Activated CD4-positive, alpha-beta T cell treated with anti-CD3 and anti-CD28 coated beads, Interleukin-2, Interleukin-6, amounts not matched to agents 100 ng/mL and 50 ng/mL, durations not matched to agents 16 hours and 8 hours (primary cell): ENCODE measurements at regions not wholly inside any gene's neighbourhood (a gene's known extent, or its start where the extent isn't known, plus 50 kb on each side); places are given as distances from the start of the nearest gene placed in this dataset.

Experiments used
- DNase-seq: peaks from one replicate; pipeline ENCODE4 v3.0.0-alpha.2; 2020

GRCh38 chr9:20291201-20291600 lies 331.1 kb downstream of the MLLT3 start:
- DNase-seq: no peak

- DNase-seq: no peak
Observed at GRCh38 chr9:20290257-20290656, 332.0 kb downstream of the MLLT3 start.

- no peak for DNase-seq
Observed at GRCh38 chr9:20289423-20290010, 332.8 kb downstream of the MLLT3 start.

DNA sequence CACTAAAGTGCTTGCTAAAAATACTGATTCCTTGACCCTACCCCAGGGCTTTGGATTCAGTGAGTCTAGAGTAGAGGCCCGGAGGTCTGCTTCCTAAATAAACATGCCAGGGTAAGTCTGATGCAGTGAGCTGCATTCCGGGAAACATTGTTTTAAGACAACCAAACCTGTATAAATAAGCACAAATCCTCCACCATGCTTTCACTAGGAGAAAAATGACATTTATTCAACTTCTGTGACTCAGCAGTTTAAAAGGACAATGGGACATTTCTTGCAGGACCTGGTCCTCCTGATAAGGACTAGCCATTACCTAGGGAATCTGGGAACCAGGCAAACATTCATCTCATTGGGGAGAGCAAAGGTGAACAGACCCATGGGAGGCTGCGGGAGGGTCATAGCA lies 335.3 kb downstream of the MLLT3 start:
- no peak for DNase-seq

GRCh38 chr9:20286154-20286700 lies 336.1 kb downstream of the MLLT3 start:
- DNase-seq: no peak

GRCh38 chr9:20284601-20285289 lies 337.6 kb downstream of the MLLT3 start:
- no peak for DNase-seq

DNA sequence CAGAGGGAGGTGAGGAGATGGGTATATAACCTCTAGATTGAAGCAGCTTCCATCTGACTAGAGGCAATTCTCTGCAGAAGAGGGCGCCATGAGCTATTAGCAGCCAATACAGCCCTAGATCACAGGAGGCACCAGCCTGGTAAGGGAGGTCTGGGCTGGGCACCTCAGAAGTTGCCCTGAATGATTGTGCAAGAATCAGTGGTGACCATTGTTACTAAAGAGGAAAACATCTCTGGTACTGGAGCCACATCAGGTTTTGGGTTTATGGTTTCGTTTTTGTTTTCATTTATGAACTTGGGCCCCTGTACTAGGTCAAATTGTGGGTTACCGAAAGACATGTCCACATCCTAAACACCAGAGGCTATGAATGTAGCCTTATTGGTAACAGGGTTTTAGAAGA lies 342.0 kb downstream of the MLLT3 start:
- peak; percentile 3 for DNase-seq

GRCh38 chr9:20276762-20277161 lies 345.5 kb downstream of the MLLT3 start:
- no peak for DNase-seq

DNA sequence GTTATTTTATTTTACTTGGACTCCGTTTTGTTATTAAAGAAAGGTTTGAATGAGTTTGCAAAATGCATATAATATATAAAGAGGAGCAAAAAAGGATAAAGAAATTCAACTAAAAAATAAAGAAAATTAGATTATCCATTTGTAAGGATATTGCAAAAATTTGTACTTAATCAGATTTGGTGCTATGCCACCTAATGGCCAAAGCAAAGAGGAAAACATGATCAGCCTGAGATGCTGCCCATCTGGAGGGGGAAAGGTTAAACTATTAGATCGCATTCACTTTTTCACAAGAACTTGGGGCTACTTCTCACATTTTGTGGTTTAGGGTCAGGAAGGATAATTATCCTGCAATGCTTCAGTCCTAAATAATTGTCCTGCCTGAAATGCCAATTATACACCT lies 350.6 kb downstream of the MLLT3 start:
- no peak for DNase-seq

DNA sequence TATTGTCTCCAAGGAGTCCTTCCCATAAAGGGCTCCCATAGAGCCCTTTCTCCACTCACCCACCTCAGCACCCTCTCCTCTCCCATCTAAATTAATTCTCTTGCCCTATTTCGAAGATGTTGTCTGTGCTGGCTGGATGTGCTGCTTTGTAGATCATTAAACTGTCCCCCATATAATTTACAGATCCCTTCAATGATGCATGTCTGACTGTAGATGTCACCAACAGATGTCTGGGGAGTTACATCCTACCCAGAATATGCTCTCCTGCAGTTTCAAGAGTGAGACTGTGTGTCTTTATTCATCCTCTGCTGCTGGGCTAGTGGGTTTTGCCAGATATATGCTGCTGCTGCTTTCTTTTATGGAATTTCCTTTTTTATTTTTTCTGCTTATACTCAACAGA lies 351.2 kb downstream of the MLLT3 start:
- no peak for DNase-seq

- no peak for DNase-seq
Observed at GRCh38 chr9:20270161-20270560, 352.1 kb downstream of the MLLT3 start.

DNA sequence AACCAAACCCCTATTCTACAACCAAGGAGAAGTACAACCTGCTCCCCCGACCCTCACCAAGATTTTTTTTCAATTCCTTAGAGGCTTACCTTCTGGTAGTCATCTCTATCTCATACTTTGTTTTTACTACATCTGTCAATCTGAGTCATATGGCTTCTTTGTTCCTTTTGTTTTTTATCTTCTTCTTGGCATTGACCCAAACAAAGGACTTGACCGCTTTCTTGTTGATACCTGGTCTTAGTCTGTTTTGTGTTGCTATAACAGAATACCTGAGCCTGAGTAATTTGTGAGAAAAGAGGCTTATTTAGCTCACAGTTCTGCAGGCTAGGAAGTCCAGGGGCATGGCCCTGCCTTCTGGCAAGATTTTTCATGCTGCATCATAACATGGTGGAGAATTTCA lies 352.7 kb downstream of the MLLT3 start:
- no peak for DNase-seq

DNA sequence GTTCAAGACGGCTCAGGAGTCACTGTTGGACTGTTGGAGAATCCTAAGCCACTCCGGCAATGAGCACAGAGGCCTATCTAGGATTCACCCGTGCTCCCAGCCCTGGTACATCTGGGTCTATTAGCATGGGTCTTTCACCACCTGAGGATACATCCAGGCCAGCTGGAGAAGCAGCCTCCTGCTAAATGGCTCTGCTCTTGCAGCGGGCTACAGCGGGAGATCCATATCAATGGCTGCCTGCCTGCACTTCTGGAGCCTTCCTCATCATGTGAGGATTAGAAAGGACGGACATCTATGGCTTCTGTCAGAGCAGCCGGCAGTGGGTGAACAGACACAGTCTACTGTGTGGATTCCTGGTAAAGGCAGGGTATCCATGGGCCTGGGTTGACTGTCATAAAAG lies 357.4 kb downstream of the MLLT3 start:
- DNase-seq: no peak

DNA sequence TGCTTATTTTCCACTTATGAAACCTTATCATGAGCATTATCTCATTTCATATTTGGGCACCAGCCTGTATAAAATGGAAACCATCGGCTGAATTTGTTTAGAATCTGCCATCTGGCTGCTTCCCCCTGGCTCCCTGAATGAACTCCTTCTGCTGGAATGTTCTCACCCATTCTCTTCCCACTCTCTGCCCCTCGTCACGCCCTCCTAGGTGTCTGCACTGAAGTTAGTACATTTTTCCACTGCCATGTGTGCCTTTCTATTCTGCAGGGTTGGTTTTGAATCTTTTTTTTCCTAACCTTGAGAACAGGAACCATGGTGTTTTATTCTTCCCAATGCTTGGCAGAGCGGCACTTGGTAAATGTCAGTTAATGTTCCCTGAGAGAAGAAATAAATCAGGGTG lies 359.7 kb downstream of the MLLT3 start:
- no peak for DNase-seq

GRCh38 chr9:20256284-20256948 lies 365.9 kb downstream of the MLLT3 start:
- no peak for DNase-seq

- DNase-seq: no peak
Observed at GRCh38 chr9:20255052-20255451, 367.2 kb downstream of the MLLT3 start.

DNA sequence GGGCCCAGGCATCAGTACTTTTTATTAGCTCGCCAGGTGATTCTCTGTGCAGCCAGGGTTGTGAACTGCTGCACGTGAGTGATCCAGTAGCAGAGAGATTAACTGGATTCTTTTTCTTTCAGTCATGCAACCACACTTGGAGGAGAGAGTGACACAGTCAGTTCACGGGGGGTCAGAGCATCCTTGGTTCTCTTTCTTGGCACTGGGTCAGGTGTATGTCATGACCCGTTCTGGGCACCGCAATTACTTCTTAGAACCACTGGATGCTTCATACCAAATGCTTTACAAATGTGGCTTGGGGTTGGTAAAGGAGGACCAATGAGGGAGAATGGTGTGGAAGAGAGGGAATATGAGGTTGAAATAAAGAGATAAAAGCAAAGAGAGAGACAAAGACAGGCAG lies 368.7 kb downstream of the MLLT3 start:
- no peak for DNase-seq

DNA sequence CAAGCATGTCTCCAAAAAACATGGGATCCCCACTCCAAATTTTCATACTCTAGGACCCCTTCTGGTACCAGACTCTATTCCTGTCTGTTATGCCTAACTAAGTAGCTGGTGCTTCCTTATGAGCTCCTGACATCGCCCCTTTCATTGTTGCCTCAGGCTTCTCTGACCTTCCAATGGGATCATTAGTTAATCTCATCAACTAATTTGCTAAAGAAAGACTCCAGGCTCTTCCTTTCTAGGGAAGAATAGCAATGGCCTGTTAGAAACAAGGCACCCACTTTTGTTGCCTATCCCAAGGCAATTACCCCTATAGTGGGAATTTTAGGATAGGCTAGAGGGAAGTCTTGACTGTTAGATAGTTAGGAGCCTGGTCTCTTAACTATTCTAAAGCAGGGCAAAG lies 369.5 kb downstream of the MLLT3 start:
- no peak for DNase-seq

DNA sequence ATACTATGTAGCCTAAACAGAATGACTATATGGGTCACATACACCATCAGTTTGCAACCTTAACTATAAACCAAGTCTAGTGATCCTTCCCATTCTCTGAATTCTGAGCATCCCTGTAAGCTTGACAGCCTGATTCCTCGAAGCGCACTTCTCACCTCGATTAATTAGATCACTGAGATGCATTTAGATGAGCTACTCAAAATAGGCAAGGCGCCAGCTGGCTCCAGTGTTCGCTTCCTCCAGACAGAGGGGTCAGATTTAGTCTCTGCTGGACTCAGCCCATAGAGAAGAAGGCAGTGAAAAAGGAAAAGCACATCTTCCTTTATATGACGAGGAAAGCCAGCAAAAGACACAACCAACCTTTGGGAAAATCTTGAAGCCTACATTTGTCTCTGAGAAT lies 371.5 kb downstream of the MLLT3 start:
- no peak for DNase-seq

DNA sequence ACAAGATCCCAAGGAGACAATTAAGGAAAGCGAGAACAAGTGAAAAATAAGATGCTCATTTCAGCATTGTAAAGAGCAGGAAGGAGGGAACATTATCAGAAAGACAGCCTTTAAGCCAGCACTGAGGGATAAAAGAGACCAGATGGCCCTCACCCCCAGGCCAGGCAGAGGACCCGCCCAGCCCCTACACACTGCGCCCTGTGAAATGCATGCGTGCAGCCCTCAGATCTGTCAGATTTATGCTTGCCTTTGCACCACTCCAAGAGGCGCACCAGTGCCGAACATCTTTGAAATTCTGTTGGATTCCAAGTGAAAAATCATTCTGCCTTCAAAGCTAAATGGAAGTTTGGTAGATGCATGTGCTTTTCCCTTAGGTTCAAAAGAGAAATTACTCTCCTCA lies 378.0 kb downstream of the MLLT3 start:
- DNase-seq: no peak

DNA sequence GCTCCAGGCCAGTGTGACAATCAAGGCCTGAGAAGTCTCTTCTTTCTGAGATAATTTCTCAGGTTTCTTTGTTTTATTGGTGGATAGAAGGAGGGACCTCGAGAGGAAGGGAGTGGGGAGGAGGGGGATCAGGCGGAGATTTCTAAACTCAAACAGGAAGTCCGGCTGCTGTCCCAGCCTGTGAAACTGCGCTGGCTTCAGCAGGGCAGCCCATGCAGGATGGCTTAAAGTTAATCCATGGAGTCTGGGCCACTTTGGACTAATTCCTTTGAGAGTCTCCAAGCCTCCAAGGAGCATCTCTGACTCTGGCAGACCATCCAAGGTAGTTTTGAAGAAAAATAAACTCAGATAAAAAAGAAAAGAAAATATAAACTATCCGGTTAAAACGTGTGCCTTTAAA lies 378.5 kb downstream of the MLLT3 start:
- no peak for DNase-seq

GRCh38 chr9:20242510-20243189 lies 379.6 kb downstream of the MLLT3 start:
- peak; percentile 86 for DNase-seq

DNA sequence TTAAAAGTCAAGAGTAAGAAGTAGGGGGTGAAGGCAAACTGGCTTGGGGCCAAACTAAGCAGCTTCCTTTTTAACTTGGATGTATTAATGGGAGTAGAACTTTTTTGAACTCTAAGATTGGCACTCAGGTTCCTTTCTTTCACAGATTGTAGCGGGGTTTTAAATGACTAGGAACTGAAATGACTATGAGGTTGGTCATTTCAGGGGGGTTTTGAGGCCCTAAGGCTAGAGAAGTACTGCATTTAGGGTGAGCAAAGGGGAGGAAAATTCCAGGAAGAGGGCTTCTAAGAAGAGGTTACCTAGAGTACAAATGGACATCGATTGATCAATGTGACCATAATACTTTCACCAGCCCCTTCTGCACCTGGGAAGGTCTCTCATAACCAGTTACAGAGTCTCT lies 381.8 kb downstream of the MLLT3 start:
- DNase-seq: peak; percentile 44

- no peak for DNase-seq
Observed at GRCh38 chr9:20238921-20239320, 383.4 kb downstream of the MLLT3 start.
